ENCODE measurements at regions not wholly inside any gene's neighbourhood (a gene's known extent, or its start where the extent isn't known, plus 50 kb on each side); places are given as distances from the start of the nearest gene placed in this dataset.
"Not testable (repeated sequence)": the region's sequence is repeated elsewhere in the genome, so short reads cannot be mapped to it uniquely, and the experiment has no call there.

GRCh38 chr5:176122361-176122760 lies 115.9 kb upstream of the SIMC1 start:
- TF ChIP-seq, protein P1, sequence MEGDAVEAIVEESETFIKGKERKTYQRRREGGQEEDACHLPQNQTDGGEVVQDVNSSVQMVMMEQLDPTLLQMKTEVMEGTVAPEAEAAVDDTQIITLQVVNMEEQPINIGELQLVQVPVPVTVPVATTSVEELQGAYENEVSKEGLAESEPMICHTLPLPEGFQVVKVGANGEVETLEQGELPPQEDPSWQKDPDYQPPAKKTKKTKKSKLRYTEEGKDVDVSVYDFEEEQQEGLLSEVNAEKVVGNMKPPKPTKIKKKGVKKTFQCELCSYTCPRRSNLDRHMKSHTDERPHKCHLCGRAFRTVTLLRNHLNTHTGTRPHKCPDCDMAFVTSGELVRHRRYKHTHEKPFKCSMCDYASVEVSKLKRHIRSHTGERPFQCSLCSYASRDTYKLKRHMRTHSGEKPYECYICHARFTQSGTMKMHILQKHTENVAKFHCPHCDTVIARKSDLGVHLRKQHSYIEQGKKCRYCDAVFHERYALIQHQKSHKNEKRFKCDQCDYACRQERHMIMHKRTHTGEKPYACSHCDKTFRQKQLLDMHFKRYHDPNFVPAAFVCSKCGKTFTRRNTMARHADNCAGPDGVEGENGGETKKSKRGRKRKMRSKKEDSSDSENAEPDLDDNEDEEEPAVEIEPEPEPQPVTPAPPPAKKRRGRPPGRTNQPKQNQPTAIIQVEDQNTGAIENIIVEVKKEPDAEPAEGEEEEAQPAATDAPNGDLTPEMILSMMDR (IDR thresholded peaks at IDR 0.05): not testable (repeated sequence)
- not testable (repeated sequence) for TF ChIP-seq POLR2A (IDR thresholded peaks at IDR 0.05)

All from gastroesophageal sphincter (tissue), 3 donors.